ENCODE measurements at regions not wholly inside any gene's neighbourhood (a gene's known extent, or its start where the extent isn't known, plus 50 kb on each side); places are given as distances from the start of the nearest gene placed in this dataset.

DNA sequence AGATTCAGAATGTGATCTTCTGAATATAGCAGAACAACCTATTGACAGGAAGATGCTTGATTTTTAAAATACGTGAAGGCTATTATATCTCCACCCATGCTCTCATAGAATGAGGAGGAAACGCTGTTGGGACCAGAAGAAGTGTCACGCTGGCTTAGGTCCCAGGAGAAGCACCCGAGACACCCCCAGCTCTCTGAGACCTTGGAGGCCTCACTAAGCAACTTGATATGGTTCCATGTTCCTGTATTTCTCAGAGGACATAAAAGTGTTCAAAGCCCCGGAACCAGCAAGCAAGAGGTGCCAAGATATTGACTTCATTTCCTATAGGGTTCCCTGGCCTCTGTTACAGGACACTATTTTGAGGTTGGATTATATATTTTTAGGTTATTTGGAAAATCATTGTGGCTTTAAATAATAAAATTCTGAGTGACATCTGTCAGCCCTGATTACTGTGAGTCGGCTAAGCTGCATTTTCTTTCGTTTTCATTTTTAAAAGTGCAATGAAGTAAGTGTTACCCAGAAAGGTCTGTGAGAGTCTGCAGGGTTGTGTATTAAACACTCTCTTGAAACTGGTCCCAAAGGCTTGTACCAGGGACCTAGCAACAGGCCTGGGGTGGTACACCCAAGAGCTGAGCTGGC is 400.0 kb downstream of the SOX9 start:
- TF ChIP-seq GATA3 (IDR thresholded peaks at IDR 0.05; ENCODE audit: low read depth, low read length) (no peak), GATA2 (IDR thresholded peaks at IDR 0.05; ENCODE audit: low read depth, low read length) (no peak)

- TF ChIP-seq GATA3 (IDR thresholded peaks at IDR 0.05; ENCODE audit: low read depth, low read length) (no peak), GATA2 (IDR thresholded peaks at IDR 0.05; ENCODE audit: low read depth, low read length) (no peak)
Measured at GRCh38 chr17:72523491-72523890, 402.7 kb downstream of the SOX9 start.

DNA sequence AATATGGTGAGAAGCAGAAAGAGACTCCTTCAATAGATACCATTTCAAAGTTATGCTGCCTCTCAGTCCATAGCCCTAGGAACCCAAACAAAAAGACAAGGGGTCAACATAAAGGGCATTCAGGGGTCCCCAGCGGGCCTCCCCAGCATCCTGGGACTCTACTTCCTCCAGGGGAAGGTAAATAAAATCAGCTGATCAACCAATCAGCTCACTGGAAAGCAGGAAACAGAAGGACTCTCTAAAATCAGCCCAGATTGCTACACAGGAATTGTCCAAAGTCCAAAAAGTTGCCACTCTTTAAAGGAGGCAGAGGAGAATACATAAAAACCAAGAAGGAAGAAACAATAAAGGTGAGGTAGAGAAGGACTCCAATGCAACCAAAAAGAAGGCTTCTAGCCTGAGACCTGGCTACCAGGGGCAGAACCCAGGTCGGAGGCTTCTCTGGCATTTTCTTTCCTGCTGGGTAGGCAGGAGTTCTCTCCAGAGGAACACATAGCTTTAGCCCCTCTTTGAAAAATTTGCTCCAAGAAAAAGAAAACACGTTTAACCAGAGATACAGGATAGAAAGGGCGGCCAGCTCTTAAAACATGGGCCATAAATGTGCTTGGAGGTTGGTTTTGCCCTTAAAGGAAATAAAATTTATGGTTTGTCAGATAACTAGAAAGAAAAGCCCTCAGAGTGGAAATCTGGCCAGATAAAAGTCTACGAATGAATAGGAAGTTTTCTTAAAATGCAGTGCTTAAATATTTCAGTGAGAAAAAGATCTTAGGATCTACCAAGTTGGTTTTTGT is 404.6 kb downstream of the SOX9 start:
- TF ChIP-seq GATA2 (IDR thresholded peaks at IDR 0.05; ENCODE audit: low read depth, low read length) (no peak), GATA3 (IDR thresholded peaks at IDR 0.05; ENCODE audit: low read depth, low read length) (no peak)

- no peak for TF ChIP-seq GATA2 (IDR thresholded peaks at IDR 0.05; ENCODE audit: low read depth, low read length)
- no peak for TF ChIP-seq GATA3 (IDR thresholded peaks at IDR 0.05; ENCODE audit: low read depth, low read length)
Measured at GRCh38 chr17:72526769-72527168, 405.9 kb downstream of the SOX9 start.

GRCh38 chr17:72527789-72528188 is 407.0 kb downstream of the SOX9 start:
- no peak for TF ChIP-seq GATA2 (IDR thresholded peaks at IDR 0.05; ENCODE audit: low read depth, low read length)
- TF ChIP-seq GATA3 (IDR thresholded peaks at IDR 0.05; ENCODE audit: low read depth, low read length), result no peak

DNA sequence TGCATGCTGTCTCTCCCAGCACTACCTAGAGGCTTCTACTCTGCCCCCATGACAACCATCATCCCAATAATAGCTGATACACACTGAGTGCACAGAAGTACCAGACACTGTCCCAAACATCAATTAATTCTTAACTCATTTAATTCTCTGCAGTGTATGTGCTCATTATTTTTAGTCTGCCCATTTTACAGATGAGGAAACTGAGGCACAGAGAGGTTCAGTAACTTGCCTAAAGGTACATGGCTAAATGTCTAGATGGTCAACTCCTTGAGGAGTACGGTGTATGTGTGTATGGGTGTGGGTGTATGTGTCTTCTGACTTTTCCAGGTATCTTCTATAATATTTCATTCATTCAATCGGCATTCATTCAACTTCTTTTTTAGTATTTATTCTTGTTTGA is 407.9 kb downstream of the SOX9 start:
- TF ChIP-seq GATA3 (IDR thresholded peaks at IDR 0.05; ENCODE audit: low read depth, low read length) (no peak), GATA2 (IDR thresholded peaks at IDR 0.05; ENCODE audit: low read depth, low read length) (no peak)

DNA sequence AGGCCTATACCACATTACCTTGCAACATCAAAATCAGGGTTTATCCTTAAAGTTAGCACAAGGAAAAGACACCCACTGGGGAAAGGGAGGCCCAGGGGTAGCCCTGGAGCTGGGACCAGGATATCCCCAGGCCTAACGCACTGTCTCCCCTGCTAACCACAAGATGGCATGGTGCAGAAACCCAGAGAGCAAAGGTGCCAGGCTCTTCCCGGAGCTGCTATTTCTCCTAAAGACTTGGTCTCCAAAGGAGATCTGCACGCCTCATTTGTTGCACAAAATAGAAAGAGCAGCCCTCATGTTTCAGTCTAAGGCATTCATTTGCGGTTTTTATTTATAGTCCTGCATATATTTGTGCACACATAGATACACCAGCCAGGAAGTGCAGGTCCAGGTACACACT is 408.6 kb downstream of the SOX9 start:
- no peak for TF ChIP-seq GATA2 (IDR thresholded peaks at IDR 0.05; ENCODE audit: low read depth, low read length)

- TF ChIP-seq GATA3 (IDR thresholded peaks at IDR 0.05; ENCODE audit: low read depth, low read length) (no peak), GATA2 (IDR thresholded peaks at IDR 0.05; ENCODE audit: low read depth, low read length) (no peak)
Measured at GRCh38 chr17:72530454-72530853, 409.6 kb downstream of the SOX9 start.

DNA sequence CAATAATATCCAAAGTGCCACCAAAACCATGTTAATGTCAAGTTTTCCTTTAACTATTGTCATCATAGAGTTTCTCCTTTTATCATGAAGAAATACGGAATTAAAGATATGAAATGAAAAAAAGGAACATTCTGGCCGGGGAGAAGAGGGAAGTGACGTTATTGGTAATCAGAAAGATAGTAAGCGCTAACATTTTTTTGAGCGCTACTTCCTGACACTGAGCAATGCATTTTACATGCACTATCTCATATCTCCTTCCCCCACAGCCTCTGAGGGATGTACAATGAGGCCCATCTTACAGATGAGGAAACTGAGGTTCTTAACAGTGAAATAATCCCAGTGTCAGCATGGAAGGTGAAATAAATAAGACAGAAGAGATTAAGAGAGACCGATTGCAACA is 410.9 kb downstream of the SOX9 start:
- TF ChIP-seq GATA3 (IDR thresholded peaks at IDR 0.05; ENCODE audit: low read depth, low read length) (no peak), GATA2 (IDR thresholded peaks at IDR 0.05; ENCODE audit: low read depth, low read length) (no peak)

GRCh38 chr17:72534265-72534664 is 413.4 kb downstream of the SOX9 start:
- TF ChIP-seq GATA2 (IDR thresholded peaks at IDR 0.05; ENCODE audit: low read depth, low read length) (no peak), GATA3 (IDR thresholded peaks at IDR 0.05; ENCODE audit: low read depth, low read length) (no peak)

DNA sequence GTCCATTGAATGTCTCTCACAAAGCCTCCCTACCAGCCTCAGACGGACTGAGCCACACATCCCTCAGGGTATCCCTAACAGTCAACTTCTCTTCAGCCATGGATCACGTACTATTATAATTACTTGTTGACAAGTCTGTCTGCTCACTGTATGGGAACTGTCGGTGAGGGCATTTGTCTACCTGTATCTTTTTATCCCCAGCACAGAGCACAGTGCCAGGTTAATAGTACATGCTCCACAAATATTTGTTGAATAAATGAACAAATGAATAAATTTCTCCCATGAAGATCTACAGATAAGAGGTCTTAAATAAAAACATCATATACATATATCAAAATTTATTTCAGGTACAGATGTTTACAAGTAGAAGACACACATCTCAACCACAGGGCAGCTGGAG is 414.0 kb downstream of the SOX9 start:
- no peak for TF ChIP-seq GATA2 (IDR thresholded peaks at IDR 0.05; ENCODE audit: low read depth, low read length)
- TF ChIP-seq GATA3 (IDR thresholded peaks at IDR 0.05; ENCODE audit: low read depth, low read length), result no peak

GRCh38 chr17:72535346-72535745 is 414.5 kb downstream of the SOX9 start:
- TF ChIP-seq GATA3 (IDR thresholded peaks at IDR 0.05; ENCODE audit: low read depth, low read length) (no peak), GATA2 (IDR thresholded peaks at IDR 0.05; ENCODE audit: low read depth, low read length) (no peak)

DNA sequence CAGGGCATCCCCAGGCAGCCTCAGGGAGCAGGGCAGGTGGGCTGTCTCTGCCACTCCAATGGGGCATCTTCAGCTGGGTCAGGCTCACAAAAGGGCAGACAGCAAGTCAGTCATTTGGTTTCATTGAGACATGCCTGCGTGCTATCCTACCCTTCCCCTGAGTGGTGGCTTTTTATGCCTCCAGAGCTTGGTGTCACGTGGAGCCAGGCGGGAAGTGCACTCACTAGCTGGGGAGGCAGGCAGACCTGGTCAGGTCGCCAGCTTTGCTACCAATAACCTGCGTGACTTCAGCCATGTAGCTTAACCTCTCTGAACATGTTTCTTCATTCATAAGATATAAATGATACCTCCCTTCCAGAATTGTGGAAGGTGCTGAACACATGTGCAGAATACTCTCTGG is 415.0 kb downstream of the SOX9 start:
- TF ChIP-seq GATA2 (IDR thresholded peaks at IDR 0.05; ENCODE audit: low read depth, low read length) (no peak), GATA3 (IDR thresholded peaks at IDR 0.05; ENCODE audit: low read depth, low read length) (no peak)

DNA sequence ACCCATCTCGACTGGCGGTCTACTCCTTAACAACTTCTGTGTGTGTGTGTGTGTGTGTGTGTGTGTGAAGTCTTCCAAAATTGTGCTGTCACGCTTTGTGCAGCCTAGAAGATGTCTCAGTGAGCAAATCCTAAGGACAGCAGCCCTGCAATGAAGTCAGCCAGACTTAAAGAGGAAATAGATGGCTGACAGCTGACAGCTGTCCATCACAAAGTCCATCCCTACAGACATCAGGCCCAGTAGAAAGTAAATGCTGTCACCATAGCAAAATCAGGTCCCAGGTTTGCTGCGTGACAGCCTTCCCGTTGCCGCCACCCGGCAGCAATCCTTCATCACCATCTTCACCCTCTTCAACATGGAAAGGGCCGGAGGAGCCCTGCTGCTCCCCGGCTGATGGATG is 416.0 kb downstream of the SOX9 start:
- TF ChIP-seq GATA3 (IDR thresholded peaks at IDR 0.05; ENCODE audit: low read depth, low read length), result no peak

DNA sequence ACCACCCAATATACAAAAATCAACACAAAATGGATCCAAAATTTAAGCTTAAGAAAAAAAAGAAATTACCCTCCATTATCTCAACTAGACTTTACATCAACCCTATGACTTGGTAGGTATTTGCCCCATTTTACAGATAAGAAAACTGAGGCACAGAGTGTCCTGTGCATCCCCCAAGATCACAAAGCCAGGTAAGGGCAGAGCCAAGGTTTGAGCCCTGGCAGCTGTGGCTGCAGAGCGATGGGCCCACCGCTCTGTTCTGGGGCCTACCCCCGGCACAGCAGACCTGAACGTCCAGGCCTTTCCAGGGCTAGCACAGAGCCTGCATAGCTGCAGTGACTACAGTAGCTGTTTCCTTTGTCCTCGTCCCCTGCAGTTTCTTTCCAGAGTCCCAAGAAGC is 417.6 kb downstream of the SOX9 start:
- TF ChIP-seq GATA3 (IDR thresholded peaks at IDR 0.05; ENCODE audit: low read depth, low read length) (no peak), GATA2 (IDR thresholded peaks at IDR 0.05; ENCODE audit: low read depth, low read length) (no peak)
